IMR-90 (cell line): ENCODE measurements at regions not wholly inside any gene's neighbourhood (a gene's known extent, or its start where the extent isn't known, plus 50 kb on each side); places are given as distances from the start of the nearest gene placed in this dataset.

Source experiments
- ATAC-seq: fragments of 200-7000 bp; cut with Tn5 transposase; 2 replicates; pipeline ENCODE4 v1.9.1; 2020; ENCODE audit warnings: low read depth, mild to moderate bottlenecking, moderate library complexity
- BruUV-seq: library from RNA; stranded (reverse); fragments of 400-500 nt; replicated peaks from 2 replicates; lab custom pipeline; 2021; lab: Mats Ljungman, UMichigan
- CTCF ChIA-PET: fragments of 300-600 bp; formaldehyde crosslinking; extraction: SDS; loops from one replicate; lab custom pipeline; 2021; ENCODE audit warnings: antibody characterized with exemption; lab: Yijun Ruan, JAX
- POLR2A ChIA-PET: fragments of 300-600 bp; sonication (Branson Sonifier 250); formaldehyde crosslinking; loops from one replicate; lab custom pipeline; 2022; ENCODE audit warnings: antibody characterized with exemption; ENCODE audit not compliant: unreplicated experiment; lab: Charles Lee
- DNase-seq: peaks from one replicate; pipeline ENCODE4 v3.0.0; 2013
- H2AFZ ChIP-seq: replicated peaks from 2 replicates; pipeline ENCODE3; 2013; ENCODE audit warnings: low read length, mild to moderate bottlenecking; ENCODE audit not compliant: poor library complexity
- H2AK5ac ChIP-seq: 2 replicates; pipeline ENCODE4 v1.6.1; 2013; ENCODE audit warnings: low read depth, low read length, inconsistent platforms
- H2AK9ac ChIP-seq: replicated peaks from 2 replicates; pipeline ENCODE3; 2013; ENCODE audit warnings: mild to moderate bottlenecking, low read depth, low read length, moderate library complexity; ENCODE audit not compliant: poor library complexity
- H2BK120ac ChIP-seq: 2 replicates; pipeline ENCODE4 v1.6.1; 2013; ENCODE audit warnings: low read depth, low read length, inconsistent platforms
- H2BK15ac ChIP-seq: 3 replicates; pipeline ENCODE4 v1.6.1; 2013; ENCODE audit warnings: low read depth, low read length, inconsistent platforms
- H2BK20ac ChIP-seq: 2 replicates; pipeline ENCODE4 v1.6.1; 2013; ENCODE audit warnings: low read depth, mild to moderate bottlenecking, inconsistent platforms, low read length, moderate library complexity
- H2BK5ac ChIP-seq: 2 replicates; pipeline ENCODE4 v1.6.1; 2013; ENCODE audit warnings: mild to moderate bottlenecking, low read depth, low read length, inconsistent platforms; ENCODE audit not compliant: poor library complexity, severe bottlenecking
- H3K14ac ChIP-seq: replicated peaks from 2 replicates; pipeline ENCODE4 v1.6.1; 2013; ENCODE audit warnings: low read depth, low read length, inconsistent platforms
- H3K18ac ChIP-seq: 2 replicates; pipeline ENCODE4 v1.6.1; 2013; ENCODE audit warnings: low read depth, low read length, control low read depth
- H3K23ac ChIP-seq: 2 replicates; pipeline ENCODE4 v1.6.1; 2013; ENCODE audit warnings: low read depth, low read length, inconsistent platforms
- H3K27ac ChIP-seq: 2 replicates; pipeline ENCODE4 v1.5.1; 2013; ENCODE audit warnings: mild to moderate bottlenecking, control low read depth, low read length; ENCODE audit not compliant: insufficient read depth
- H3K27me3 ChIP-seq: 2 replicates; pipeline ENCODE4 v1.6.1; 2013; ENCODE audit warnings: low read length; ENCODE audit not compliant: control insufficient read depth, insufficient read depth
- H3K36me3 ChIP-seq: 2 replicates; pipeline ENCODE4 v1.6.1; 2013; ENCODE audit warnings: low read length, mixed read lengths; ENCODE audit not compliant: control insufficient read depth, insufficient read depth
- H3K4ac ChIP-seq: 2 replicates; pipeline ENCODE4 v1.6.1; 2013; ENCODE audit warnings: low read depth, low read length, inconsistent platforms
- H3K4me1 ChIP-seq: 2 replicates; pipeline ENCODE4 v1.6.1; 2013; ENCODE audit warnings: low read length, mixed read lengths; ENCODE audit not compliant: control insufficient read depth, insufficient read depth
- H3K4me2 ChIP-seq: 2 replicates; pipeline ENCODE4 v1.6.1; 2013; ENCODE audit warnings: low read depth, mild to moderate bottlenecking, control low read depth, low read length, moderate library complexity
- H3K4me3 ChIP-seq: 2 replicates; pipeline ENCODE4 v1.5.1; 2013; ENCODE audit warnings: low read depth, mild to moderate bottlenecking, control low read depth, low read length, moderate library complexity; ENCODE audit not compliant: insufficient read depth
- H3K56ac ChIP-seq: 2 replicates; pipeline ENCODE4 v1.6.1; 2013; ENCODE audit warnings: low read length, inconsistent platforms; ENCODE audit not compliant: insufficient read depth; ENCODE audit errors: extremely low read depth
- H3K79me1 ChIP-seq, 2 experiments: 2 replicates each; pipeline ENCODE4 v1.6.1; 2013; ENCODE audit warnings: low read length in 2 of 2, inconsistent platforms in 1 of 2, low read depth in 1 of 2
- H3K9ac ChIP-seq: 2 replicates; pipeline ENCODE4 v1.6.1; 2013; ENCODE audit warnings: low read depth, low read length, control low read depth
- H3K9me1 ChIP-seq: 2 replicates; pipeline ENCODE4 v1.6.1; 2013; ENCODE audit warnings: low read length, inconsistent platforms; ENCODE audit not compliant: insufficient read depth
- H3K9me3 ChIP-seq: 2 replicates; pipeline ENCODE4 v1.6.1; 2013; ENCODE audit warnings: low read length; ENCODE audit not compliant: control insufficient read depth, insufficient read depth
- H4K20me1 ChIP-seq: 2 replicates; pipeline ENCODE4 v1.6.1; 2013; ENCODE audit warnings: low read length, inconsistent platforms; ENCODE audit not compliant: insufficient read depth
- H4K5ac ChIP-seq: 2 replicates; pipeline ENCODE4 v1.6.1; 2013; ENCODE audit warnings: mild to moderate bottlenecking, low read depth, low read length, control low read depth
- H4K8ac ChIP-seq, 2 experiments: 2 replicates each; pipeline ENCODE4 v1.6.1; 2013; ENCODE audit warnings: low read depth in 2 of 2, low read length in 2 of 2, control low read depth in 1 of 2, inconsistent platforms in 1 of 2
- H4K91ac ChIP-seq: 2 replicates; pipeline ENCODE4 v1.6.1; 2013; ENCODE audit warnings: low read depth, low read length, inconsistent platforms; ENCODE audit not compliant: insufficient read depth
- BHLHE40 ChIP-seq: fragments of 150-350 bp; IDR thresholded peaks from 2 replicates; pipeline ENCODE4 v1.6.1; 2016; ENCODE audit warnings: mild to moderate bottlenecking, low read depth, low read length
- CEBPB ChIP-seq: IDR thresholded peaks from 2 replicates; pipeline ENCODE4 v1.6.1; 2012; ENCODE audit warnings: low read depth, low read length, improper control_type of control experiment
- CHD1 ChIP-seq: IDR thresholded peaks from 2 replicates; pipeline ENCODE4 v1.6.1; 2012; ENCODE audit warnings: low read depth, low read length, improper control_type of control experiment
- CTCF ChIP-seq: conservative IDR thresholded peaks from 2 replicates; pipeline ENCODE4 v1.5.1; 2012; ENCODE audit warnings: mild to moderate bottlenecking, low read depth, low read length, improper control_type of control experiment
- ELK1 ChIP-seq: fragments of 150-350 bp; IDR thresholded peaks from 2 replicates; pipeline ENCODE4 v1.6.1; 2016; ENCODE audit warnings: low read depth, mild to moderate bottlenecking, low read length, moderate library complexity, borderline replicate concordance
- MAFK ChIP-seq: IDR thresholded peaks from 2 replicates; pipeline ENCODE4 v1.6.1; 2012; ENCODE audit warnings: low read depth, low read length, improper control_type of control experiment
- MXI1 ChIP-seq: IDR thresholded peaks from 2 replicates; pipeline ENCODE4 v1.6.1; 2012; ENCODE audit warnings: low read depth, mild to moderate bottlenecking, low read length, moderate library complexity, borderline replicate concordance
- NFE2L2 ChIP-seq: fragments of 150-350 bp; IDR thresholded peaks from 2 replicates; pipeline ENCODE4 v1.6.1; 2016; ENCODE audit warnings: low read depth, mild to moderate bottlenecking, low read length
- POLR2A ChIP-seq: IDR thresholded peaks from 2 replicates; pipeline ENCODE4 v1.6.1; 2012; ENCODE audit warnings: mild to moderate bottlenecking, low read depth, low read length
- RAD21 ChIP-seq: IDR thresholded peaks from 2 replicates; pipeline ENCODE4 v1.6.1; 2012; ENCODE audit warnings: low read length, improper control_type of control experiment
- RCOR1 ChIP-seq: IDR thresholded peaks from 2 replicates; pipeline ENCODE4 v1.6.1; 2012; ENCODE audit warnings: mild to moderate bottlenecking, low read length, improper control_type of control experiment; ENCODE audit not compliant: insufficient replicate concordance
- RFX5 ChIP-seq: IDR thresholded peaks from 2 replicates; pipeline ENCODE4 v1.8.0; 2012; ENCODE audit warnings: low read depth, mild to moderate bottlenecking, low read length, moderate library complexity
- SMC3 ChIP-seq: fragments of 150-350 bp; IDR thresholded peaks from 2 replicates; pipeline ENCODE4 v1.6.1; 2016; ENCODE audit warnings: low read depth, mild to moderate bottlenecking, antibody characterized with exemption, low read length, moderate library complexity
- USF2 ChIP-seq: fragments of 150-350 bp; IDR thresholded peaks from 2 replicates; pipeline ENCODE4 v1.6.1; 2017; ENCODE audit warnings: mild to moderate bottlenecking, antibody characterized with exemption, low read length, low read depth
- WGBS, 2 experiments: methylation state at CpG; one replicate each; pipeline versions ENCODE4 v1.1.5 to v1.1.7; 2013; ENCODE audit warnings: missing lambda C conversion rate in 2 of 2; ENCODE audit not compliant: insufficient read length in 1 of 2; ENCODE audit errors: extremely low coverage in 2 of 2; 5-methylcytosine and 5-hydroxymethylcytosine counted together
- dilution Hi-C: fragments of 300-500 bp; cut with HindIII; formaldehyde crosslinking; loops from one replicate; pipeline ENCODE4 v1.14.3; 2018; ENCODE audit warnings: low sequenced_read_pairs; ENCODE audit not compliant: unreplicated experiment
- in situ Hi-C: fragments of 300-500 bp; cut with MboI; formaldehyde crosslinking; loops from 3 replicates; pipeline ENCODE4 v1.14.3; 2019; ENCODE audit warnings: low sequenced_read_pairs, inconsistent platforms, mixed read lengths
- intact Hi-C: fragments of 100-400 bp; cut with micrococcal nuclease; formaldehyde crosslinking; loops from 2 replicates; pipeline ENCODE4 v1.10.0; 2022

GRCh38 chr15:62578960-62579359 is 413.9 kb upstream of the C2CD4B start:
- dilution Hi-C loops (no loop called here), in situ Hi-C loops (no loop called here), intact Hi-C loops (no loop called here)
- no TSS peak for BruUV-seq
- Histone ChIP-seq H3K79me1 (no peaks in the 10 kb centered on the region), H2AK9ac (no peak overlapping the region), H3K36me3 (peaks cover 3% of the 10 kb centered on the region), H2BK15ac (no peak overlapping the region), H2BK120ac (no peak overlapping the region), H2BK5ac (no peak overlapping the region), H2BK20ac (no peak overlapping the region), H3K23ac (no peak overlapping the region), H3K4me1 (no peaks in the 10 kb centered on the region; the same call in 1 of the 2 replicates), H4K91ac (no peak overlapping the region), H3K27me3 (no peaks in the 10 kb centered on the region), H3K9me1 (no peaks in the 10 kb centered on the region), H4K5ac (no peak overlapping the region), H3K27ac (no peak overlapping the region), H3K4me2 (no peak overlapping the region), H4K20me1 (peaks cover 5% of the 10 kb centered on the region; the same call in 1 of the 2 replicates), H2AFZ (no peak overlapping the region), H3K14ac (no peak overlapping the region), H3K4me3 (no peak overlapping the region), H3K9me3 (no peaks in the 10 kb centered on the region), H3K9ac (no peak overlapping the region), H3K4ac (no peak overlapping the region), H2AK5ac (no peak overlapping the region), H3K56ac (no peak overlapping the region), H4K8ac (no peak overlapping the region), H3K18ac (no peak overlapping the region)
- DNase-seq: no peak
- ATAC-seq: no peak
- no peak for TF ChIP-seq RFX5
- no peak for TF ChIP-seq POLR2A
- no peak for TF ChIP-seq CEBPB
- no peak for TF ChIP-seq RAD21
- no peak for TF ChIP-seq SMC3
- no peak for TF ChIP-seq BHLHE40
- TF ChIP-seq RCOR1: no peak
- no peak for TF ChIP-seq MXI1
- TF ChIP-seq USF2: no peak
- no peak for TF ChIP-seq ELK1
- TF ChIP-seq CTCF: no peak
- TF ChIP-seq CHD1: no peak
- no peak for TF ChIP-seq MAFK
- TF ChIP-seq NFE2L2: no peak
- ChIA-PET POLR2A (no interaction called here), CTCF (no interaction called here)
- 100% methylated on average over 1 of the region's 1 CpG; no CpG with 5 or more reads in 1 of the 2 experiments for WGBS, 2 experiments
